GM18867 (cell line): ENCODE measurements at regions not wholly inside any gene's neighbourhood (a gene's known extent, or its start where the extent isn't known, plus 50 kb on each side); places are given as distances from the start of the nearest gene placed in this dataset.

Experiments
- ATAC-seq: cut with Tn5 transposase; IDR thresholded peaks from one replicate; pipeline ENCODE4 v1.9.1; 2021; ENCODE audit warnings: mild to moderate bottlenecking, moderate library complexity; ENCODE audit not compliant: unreplicated experiment

DNA sequence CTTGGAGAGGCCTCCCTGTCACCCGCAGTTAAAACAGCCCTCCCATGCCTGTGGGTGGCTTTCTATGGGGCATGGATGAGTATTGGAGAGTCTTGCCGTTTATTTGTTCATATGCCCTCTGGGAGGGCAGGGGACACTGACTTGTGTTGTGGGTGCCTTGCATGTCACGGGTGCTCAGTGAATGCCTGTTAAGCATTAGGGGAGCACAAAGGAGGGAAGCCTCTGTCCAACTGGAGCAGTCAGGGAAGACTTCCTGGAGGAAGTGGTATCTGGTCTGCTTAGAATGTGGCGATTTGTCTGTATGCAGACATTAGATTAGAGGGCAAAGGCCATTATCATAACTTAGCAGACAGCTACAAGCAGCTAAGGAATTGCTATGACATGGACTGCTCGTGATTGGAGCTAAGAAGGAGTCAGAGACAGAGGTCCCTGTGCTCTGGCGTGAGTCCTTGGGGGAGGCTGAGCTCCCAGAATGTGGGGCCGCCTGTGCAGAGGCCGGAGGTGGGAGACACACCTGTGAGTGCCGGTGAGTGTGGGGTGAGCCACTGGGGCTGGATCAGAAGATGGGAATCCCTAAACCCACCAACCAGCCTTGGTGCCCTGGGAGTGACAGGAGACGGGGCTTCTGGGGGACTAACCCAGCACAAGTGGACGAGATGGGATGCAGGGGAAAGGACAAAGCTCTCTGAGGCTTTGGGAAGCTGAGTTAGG is 286.1 kb downstream of the SEC14L1 start:
- ATAC-seq: no peak

DNA sequence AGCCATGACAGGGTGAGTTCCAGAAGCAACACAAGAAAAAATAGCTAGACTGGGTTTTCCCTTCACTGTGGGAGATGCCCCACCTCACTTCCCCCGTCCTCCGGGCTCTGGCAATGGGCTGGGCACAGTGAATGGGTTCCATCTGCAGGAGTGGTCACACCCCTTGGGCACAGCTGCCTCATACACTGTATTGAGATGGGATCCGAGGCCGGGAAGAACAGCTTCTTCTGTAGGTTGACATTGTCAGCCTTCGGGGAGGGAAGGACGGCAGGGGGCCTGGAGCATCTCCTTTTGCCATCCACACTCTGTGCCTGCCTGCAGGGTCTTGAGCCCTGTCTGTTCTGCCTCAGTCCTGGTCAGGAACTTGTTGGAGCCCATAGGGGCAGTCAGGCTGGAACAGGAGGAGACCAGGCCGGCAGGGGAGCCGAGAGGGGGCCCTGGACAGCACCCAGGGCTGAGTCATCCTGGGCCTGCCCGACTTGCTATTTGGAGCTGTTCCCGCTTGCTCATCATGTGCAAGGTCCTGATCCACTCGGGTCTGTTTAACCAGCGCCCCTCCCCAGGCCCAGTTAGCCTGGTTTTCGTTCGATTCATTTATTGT is 286.7 kb downstream of the SEC14L1 start:
- no peak for ATAC-seq

DNA sequence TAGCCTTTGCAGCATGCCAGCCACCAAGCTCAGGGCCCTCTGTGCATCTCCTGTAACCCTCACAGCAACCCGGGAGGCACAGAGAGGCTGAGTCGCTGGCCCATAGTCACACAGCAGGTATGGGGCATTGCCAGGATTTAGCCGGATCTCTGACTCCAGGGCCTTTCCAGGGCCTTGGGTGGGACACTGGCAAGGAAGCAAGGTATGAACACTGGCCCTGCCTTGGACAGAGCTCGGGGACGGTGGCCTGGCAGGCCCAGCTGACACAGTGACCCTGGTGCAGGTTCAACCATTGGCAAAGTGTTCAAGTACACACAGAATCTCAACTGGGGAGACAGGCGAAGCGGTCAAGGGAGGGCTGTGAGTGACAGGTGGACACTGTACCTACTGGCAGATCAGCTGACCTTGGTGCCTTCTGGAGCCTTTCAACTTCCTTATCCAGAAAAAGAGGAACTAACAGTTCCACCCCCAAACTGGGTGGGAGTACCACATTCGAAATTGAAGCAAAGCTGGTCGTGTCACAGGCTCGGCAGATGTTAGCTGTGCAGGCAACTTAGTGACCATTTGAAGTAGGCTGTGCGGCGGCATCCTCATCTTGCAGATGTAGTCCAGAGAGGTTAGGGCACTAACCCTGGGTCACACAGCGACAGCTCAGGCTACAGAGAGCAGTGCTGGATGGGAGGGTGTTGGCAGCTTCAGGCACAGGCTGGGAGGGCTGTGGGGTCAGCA is 287.4 kb downstream of the SEC14L1 start:
- no peak for ATAC-seq

DNA sequence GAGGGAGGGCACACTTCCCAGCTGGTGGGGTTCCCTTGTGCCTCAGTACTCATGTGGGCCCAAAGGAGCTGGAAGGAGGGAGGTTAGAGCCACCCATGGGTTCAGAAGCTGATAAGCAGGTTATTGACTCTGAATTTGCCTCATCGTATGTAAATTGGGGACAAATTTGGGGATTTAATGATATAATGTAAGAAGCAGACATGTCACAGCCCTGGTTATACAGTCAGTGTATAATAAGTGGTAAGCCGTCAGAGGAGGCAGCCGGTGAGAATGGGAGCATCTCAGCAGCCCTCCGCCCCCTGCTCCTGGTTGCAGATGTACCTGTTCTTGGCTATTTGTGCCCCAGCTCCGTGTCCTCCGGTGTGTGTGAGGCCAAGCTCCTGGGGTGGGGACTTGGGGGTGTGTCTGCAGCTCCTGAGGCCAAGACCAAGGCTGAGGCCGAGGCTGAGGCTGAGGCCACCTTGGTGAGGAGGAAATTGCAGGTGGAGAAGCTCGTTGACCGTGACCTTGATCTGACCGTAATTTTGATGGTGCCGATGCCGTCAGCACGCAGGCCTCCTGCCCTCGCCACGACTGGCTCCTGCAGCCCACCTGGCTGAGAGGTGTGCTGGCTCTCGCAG is 288.1 kb downstream of the SEC14L1 start:
- ATAC-seq: no peak

DNA sequence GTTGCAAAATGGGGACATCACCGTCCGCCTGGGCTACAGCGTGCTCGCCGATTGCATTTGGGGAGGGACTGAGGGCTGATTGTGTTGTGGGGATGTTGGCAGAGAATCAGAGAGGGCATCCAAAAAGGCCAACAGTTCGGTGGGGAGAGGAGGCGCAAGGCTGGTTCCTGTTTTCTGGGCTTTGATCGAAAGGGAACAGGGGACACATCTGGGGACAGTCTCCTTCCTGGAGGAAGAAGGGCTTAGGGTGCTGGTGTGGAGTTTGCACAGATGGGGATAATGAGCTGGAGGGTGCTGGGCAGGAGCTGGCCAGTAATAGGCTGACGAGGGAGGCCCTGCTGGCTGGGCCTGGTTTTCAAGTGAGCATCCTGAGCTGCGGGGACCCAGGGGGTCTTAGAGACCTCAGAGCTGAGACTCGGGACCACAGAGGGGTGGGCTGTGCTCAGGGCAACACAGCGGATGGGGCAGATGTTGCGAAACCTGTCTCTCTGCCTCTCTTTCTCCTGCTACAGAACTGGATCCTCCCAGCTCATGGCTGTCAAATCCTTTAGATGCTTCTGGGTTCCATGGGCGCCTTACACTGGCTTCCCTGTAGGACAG is 288.7 kb downstream of the SEC14L1 start:
- ATAC-seq: no peak

DNA sequence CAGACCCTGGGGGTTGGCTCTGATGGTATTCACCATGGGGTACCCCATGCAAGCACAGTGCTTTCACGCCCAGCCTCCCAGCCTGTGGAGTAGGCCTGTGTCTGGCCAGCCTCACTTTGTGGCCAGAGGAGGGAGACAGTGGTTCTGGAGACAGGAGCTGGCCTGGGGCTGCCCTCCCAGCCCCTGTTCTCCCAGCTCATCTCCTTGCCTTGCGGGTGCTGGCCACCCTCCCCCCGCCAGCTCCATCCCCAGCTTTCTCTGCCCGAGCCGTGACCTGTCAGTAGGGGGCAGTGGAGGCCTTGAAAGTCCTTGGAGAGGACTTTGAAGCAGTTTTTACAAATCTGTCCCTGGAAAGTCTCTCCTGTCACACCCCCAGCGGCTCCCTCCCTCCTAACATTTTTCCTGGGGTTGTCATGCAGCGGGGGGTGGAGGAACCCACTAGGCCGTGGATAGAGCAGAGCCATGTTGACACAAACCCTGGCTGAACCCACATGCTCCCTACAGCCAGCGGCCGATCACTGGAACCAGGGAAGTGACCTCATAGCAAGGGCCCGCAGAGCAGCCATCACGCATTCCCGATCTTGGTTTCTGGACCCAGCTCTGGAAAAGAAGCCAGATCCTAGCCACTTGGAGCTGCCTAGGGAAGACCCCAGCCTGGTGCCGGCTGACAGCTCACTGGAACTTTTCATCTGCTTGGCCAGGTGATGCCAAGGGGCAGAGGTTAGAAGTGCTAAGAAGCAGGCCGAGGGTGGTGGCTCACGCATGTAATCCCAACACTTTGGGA is 289.4 kb downstream of the SEC14L1 start:
- no peak for ATAC-seq

DNA sequence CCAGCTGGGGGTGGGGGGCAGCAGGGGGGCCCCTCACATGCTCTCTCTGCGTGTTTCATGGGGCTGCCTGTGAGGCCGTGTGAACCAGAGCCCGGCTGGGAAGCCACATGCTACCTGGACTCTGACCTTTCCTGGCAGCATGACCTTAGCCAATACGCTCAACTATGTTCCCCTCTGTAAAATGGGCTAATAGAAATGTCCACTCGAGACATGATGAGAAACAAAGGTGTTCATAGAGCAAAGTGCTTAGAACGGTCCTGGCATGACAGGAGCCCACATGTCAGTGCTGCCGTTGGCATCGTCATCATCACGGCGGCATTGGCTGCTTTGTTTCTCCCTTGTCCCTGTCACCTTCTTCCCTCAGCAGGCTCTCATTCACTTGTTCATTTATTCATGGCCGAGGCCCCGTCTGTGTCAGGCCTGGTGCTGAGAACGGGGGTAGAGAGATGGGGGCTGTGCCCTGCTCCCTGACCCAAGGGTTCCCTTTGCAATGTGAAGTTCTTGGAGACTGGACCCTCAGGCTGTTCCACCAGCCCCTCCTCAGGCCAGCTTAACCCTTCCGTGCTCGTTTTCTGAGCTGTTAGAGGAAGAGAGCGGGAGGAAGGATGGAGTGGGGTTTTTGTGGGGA is 291.4 kb downstream of the SEC14L1 start:
- no peak for ATAC-seq

DNA sequence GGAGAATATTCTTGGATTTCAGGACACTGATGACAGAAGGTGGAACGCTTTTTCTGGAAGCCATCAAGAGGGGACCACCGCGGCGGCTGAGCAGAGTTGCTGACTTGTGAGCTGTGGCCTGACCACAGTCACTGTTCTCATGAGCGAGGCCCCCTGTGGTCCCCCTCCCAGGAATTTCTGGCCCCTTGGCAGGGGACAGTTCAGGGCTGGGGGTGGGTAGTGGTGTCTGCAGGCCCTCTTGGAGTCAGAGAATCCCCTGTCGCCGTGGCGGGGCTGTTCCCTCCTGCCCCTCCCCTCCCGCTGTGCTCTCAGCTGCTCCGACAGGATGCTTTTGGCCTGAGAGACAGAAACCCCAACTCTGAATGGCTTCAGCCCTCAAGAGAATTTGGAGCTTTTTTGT is 292.0 kb downstream of the SEC14L1 start:
- ATAC-seq: no peak

DNA sequence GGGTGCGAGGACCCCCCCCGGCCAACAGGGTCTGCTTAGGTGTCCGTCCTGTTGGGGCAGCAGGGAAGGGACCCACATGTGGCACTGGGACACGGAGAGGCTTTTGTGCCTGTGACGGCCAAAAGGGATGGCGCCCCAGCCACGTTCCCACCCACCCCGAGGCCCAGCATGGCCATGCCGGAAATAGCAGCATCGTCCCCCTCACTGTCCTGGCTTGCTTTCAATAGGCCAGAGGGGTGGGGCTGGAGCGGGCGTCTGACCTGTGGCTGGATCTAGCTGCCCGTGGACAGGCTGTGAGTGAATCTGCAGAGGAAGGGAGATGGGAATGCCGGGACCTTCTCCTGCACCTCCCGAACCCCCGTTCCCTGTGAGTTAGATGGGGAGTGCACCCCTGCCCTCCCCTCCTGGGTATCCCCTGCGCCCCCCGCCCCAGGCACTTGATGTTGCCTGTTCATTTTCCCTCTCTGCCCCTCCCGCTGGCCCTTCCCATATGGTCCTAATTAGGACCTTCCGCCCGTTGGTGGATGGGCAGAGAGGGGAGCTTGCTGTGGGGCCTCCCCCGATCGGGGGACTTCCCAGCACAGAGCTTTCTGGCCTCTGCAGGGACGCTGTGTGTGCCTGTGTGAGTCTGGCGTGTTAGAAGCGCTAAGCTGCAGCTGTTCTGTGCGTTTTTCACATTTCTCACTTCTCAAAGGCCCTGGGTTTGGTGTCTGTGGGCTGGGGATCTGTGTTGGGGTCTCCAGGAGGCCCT is 292.8 kb downstream of the SEC14L1 start:
- no peak for ATAC-seq

DNA sequence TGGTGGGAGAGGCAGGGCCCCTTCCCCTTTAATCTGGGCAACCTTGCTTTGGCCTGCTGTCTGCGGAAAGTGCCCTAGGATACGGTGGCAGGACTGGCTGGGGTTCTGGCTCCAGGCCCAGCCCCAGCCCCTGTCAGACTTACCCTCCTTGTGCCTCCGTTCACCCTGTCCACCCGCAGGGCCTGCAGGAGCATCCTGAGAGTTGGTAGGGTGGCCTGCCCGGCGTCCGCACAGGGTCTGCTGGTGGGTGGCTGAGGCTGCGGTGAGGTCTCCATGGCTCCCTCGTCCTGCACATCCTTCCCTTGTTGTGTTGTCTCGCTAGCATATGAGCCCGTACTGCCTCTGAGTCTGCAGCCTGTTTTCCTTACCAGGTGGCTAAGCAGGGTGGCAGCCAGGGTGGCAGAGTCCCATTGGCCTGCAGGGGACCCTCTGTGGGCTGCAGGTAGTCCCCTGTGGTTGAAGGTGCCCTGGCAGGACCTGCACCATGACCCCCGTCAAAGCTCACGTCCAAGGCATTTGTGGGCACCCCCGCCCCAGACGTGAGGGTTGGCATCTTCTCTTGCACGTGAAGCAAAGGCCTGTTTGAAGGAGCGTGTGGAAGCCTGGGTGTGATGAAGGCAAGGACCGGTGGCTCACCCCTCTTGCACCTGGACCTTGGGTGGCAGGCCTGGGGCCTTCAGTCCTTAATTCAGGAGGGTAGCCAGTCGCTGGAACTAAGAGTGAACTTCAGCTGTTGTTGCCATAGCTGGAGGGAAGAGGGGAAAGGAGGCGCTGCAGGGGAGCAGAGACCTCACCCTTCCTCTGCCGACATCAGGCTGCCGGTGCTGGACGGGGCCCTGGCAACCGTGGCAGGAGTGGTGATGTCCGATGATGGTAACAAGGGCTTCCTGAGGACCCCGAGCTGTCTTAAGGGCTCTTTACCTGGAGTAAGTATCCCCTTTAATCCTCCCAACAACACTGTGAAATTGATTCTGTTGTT is 293.7 kb downstream of the SEC14L1 start:
- no peak for ATAC-seq

DNA sequence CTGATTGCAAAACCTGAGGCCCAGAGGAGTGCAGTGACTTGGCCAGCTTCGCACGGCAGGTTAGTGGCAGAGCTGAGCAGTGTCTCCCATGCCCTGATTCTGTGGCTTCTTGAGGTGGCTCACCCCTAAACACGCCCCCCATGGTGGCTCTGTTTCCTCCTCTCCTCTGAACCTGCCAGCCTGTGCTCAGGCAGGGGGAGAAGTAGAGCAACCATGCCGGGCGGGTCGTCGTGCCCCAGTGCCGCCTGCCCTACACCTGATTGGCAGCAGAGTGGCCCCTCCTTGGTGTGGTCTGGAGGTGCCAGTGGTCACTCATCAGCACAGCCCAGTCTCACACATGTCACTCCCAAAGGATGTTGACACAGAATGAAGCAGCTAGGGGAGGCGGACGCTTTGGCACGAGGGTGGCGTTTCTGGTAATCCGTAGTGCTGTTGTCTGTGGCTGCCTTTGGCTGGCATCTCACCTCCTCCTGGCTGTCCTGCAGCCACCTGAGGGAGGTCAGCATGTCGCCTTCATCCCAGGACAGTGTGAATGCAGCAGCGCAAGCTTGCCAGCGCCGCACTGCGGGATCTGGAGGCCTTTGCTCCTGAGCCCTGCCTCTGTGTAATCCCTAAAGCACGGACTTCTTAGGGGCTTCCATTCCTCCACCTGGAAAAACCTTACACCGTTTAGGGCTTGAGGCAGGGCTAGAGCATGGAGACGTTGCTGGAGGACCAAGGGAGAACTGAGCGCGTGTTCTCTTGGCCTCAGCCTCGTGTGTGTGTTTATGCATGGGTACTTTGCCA is 294.7 kb downstream of the SEC14L1 start:
- no peak for ATAC-seq

DNA sequence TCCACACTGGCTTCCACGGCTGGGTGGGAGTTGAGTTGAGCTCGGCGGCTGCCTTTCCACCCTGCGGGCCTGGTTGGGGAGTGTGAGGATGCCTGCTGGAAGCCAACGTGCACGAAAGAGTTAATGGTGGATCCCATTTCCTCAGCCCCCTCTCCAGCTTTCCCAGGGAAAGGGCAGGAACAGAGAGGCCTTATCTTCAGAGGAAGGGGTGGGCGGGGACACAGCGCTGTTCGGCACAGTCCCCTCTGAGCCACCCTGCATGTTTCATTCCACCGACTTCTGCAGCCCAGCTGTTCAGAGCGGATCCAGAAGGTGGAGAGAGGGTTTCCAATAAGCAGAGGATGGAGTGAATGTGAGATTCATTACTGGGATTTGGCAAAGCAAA is 295.3 kb downstream of the SEC14L1 start:
- no peak for ATAC-seq

DNA sequence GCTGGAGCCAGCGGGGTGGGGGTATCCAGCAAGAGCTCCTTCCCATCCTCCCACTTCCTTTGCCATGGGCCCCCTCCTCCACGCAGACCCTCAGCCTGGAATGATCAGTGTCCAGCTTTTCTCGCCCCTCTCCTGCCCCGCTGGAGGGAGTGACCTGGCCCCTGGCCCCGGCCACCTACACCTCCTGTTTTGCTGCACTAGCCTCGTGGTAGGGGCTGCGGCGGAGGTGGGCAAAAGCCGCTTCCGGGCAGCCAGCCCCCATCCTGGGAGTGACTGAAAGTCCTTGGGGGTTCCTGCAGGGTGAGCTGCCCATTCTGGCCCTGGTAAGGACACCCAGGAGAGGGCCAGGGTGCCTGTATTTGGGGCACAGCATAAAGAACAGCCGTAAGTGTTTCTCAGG is 295.7 kb downstream of the SEC14L1 start:
- no peak for ATAC-seq

DNA sequence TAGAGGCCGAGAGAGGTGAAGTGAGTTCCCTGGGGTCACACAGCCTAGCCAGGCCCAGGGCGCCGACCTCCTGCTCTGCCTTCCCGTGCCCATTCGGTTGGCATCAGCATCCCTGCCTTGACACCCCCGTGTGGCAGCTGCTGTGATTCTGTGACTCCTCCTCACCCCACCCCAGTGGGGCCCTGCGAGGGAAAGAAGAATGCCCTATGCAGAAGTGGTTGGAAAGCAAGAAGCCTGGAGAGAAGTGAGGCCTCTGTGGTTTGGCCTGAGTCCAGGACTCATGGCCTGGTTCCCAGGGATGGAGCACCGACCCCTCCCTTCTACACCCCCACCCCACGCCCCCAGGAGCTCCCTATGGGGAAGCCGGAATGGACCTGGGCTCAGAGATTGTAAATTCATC is 296.2 kb downstream of the SEC14L1 start:
- no peak for ATAC-seq

DNA sequence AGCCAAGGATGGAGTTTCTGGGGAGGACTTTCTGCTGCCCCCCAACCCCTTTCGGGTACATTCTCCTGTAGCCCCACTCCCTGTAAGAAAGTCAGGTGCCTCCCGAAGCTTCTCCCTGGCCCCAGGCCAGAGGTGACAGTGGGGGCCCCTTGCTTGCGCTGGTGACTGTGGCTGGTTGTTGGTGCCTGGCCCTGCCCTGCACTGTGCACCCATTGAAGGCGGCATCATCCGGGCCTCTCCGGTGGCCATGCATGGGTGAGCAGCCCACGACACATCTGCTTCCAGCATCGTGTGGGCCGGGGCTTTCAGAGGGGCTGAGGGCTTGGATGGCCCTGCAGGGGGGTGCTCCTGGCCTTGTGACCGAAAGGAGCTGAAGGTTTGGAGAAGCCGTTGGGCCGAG is 297.0 kb downstream of the SEC14L1 start:
- no peak for ATAC-seq

DNA sequence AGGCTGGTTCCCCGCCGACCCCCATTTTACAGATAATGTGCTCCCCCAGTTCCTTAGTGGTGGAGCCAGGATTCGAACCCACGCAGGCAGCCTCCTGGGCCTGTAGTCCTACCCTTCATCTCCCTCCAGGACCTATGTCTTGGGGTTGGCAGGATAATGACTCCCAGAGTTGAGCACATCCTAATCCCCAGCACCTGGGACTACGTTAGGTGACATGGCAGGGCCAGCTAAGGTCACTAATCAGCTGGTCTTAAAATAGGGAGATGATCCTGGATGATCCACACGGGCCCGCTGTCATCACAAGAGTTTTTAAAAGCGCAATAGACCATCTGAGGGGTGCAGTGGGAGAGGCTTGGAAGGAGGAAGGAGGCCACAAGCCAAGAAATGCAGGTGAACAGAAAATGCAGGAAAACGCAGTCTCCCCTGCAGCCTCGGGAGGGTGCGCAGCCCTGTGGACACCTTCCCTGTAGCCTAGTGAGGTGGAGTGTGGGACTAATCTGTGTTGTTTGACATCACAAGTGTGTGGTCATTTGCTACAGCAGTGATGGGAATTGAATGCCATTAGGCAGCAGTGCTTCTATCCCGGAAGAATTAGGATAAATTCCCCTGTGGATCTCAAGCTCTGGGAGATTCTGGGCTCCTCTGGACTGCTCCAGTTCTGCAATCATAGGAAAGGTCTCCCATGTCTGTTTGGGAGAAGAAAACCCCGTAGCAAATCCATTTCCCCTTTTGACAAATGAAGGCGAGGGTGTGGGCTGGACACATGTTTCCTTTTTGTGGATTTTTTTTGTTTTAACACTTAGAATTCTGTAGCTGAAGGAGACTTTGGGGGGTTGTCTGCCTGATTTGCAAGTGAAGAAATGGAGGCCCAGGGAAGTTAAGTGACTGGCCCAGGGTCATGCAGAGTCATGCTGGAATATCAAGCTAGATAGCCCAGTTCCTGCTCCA is 297.7 kb downstream of the SEC14L1 start:
- ATAC-seq: no peak
